ENCODE measurements at regions not wholly inside any gene's neighbourhood (a gene's known extent, or its start where the extent isn't known, plus 50 kb on each side); places are given as distances from the start of the nearest gene placed in this dataset.

DNA sequence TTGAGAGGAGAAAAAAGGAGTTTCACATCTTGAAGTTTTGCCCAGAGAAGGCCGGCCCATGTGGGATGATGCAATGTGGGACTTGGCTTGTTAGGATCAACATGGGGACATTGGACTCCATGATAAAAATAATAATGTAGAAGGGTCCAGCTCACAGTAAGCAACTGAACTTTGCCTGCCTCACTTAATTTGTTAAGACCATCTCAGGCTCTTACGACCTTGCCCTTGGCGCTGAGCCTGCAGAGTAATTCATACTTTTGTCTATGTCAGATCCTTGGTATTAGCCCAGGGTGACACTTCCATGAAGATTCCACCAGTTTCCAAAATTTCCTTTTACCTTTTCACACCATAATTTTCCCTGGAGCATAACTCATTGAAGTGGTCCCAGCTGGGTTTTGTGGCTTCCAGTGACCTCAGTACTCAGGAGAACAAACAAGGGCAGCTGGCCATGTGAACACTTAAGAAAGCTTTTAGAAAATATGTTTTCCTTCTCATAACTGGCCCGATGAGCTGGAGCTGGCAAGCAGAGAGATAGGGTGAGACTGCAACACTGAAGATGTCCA is 315.4 kb upstream of the RASGRP1 start:
- TF ChIP-seq, protein P1, sequence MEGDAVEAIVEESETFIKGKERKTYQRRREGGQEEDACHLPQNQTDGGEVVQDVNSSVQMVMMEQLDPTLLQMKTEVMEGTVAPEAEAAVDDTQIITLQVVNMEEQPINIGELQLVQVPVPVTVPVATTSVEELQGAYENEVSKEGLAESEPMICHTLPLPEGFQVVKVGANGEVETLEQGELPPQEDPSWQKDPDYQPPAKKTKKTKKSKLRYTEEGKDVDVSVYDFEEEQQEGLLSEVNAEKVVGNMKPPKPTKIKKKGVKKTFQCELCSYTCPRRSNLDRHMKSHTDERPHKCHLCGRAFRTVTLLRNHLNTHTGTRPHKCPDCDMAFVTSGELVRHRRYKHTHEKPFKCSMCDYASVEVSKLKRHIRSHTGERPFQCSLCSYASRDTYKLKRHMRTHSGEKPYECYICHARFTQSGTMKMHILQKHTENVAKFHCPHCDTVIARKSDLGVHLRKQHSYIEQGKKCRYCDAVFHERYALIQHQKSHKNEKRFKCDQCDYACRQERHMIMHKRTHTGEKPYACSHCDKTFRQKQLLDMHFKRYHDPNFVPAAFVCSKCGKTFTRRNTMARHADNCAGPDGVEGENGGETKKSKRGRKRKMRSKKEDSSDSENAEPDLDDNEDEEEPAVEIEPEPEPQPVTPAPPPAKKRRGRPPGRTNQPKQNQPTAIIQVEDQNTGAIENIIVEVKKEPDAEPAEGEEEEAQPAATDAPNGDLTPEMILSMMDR (CRISPR knock-in tag; IDR thresholded peaks at IDR 0.05) = no peak
- TF ChIP-seq PRPF4 (IDR thresholded peaks at IDR 0.05; ENCODE audit: low read depth, low read length, poor library complexity, severe bottlenecking) (no peak), MEF2D (CRISPR knock-in tag; IDR thresholded peaks at IDR 0.05) (no peak), POLR2A (IDR thresholded peaks at IDR 0.05; ENCODE audit: insufficient read depth in 1 of 2, low read depth in 2 of 2, low read length in 2 of 2) (no peak), MXD3 (CRISPR knock-in tag; IDR thresholded peaks at IDR 0.05) (no peak)
